Effector CD8-positive, alpha-beta T cell (primary cell): ENCODE measurements at regions not wholly inside any gene's neighbourhood (a gene's known extent, or its start where the extent isn't known, plus 50 kb on each side); places are given as distances from the start of the nearest gene placed in this dataset.

Experiments used
- DNase-seq: peaks from one replicate; lab custom pipeline; 2025; lab: John Stamatoyannopoulos, UW

GRCh38 chr2:123095219-123095835 lies 929.8 kb upstream of the CNTNAP5 start:
- no peak for DNase-seq

- DNase-seq = no peak
These were observed 926.5 kb upstream of the CNTNAP5 start for GRCh38 chr2:123098619-123099018.

- no peak for DNase-seq
These were observed 923.7 kb upstream of the CNTNAP5 start for GRCh38 chr2:123101434-123101833.

- no peak for DNase-seq
These were observed 921.2 kb upstream of the CNTNAP5 start for GRCh38 chr2:123103902-123104301.

- DNase-seq = no peak
These were observed 908.5 kb upstream of the CNTNAP5 start for GRCh38 chr2:123116595-123116994.

GRCh38 chr2:123127236-123127635 lies 897.9 kb upstream of the CNTNAP5 start:
- no peak for DNase-seq

GRCh38 chr2:123128951-123129350 lies 896.1 kb upstream of the CNTNAP5 start:
- DNase-seq = no peak

GRCh38 chr2:123136419-123136818 lies 888.7 kb upstream of the CNTNAP5 start:
- no peak for DNase-seq

GRCh38 chr2:123144082-123144481 lies 881.0 kb upstream of the CNTNAP5 start:
- no peak for DNase-seq

GRCh38 chr2:123153041-123153440 lies 872.0 kb upstream of the CNTNAP5 start:
- no peak for DNase-seq

- DNase-seq = no peak
These were observed 870.9 kb upstream of the CNTNAP5 start for GRCh38 chr2:123154195-123154594.

- no peak for DNase-seq
These were observed 868.1 kb upstream of the CNTNAP5 start for GRCh38 chr2:123157016-123157415.

GRCh38 chr2:123162400-123163016 lies 862.6 kb upstream of the CNTNAP5 start:
- DNase-seq = no peak

- DNase-seq = no peak
These were observed 861.7 kb upstream of the CNTNAP5 start for GRCh38 chr2:123163398-123163797.

GRCh38 chr2:123164216-123164615 lies 860.9 kb upstream of the CNTNAP5 start:
- DNase-seq = no peak

- DNase-seq = no peak
These were observed 859.5 kb upstream of the CNTNAP5 start for GRCh38 chr2:123165616-123166015.

- DNase-seq = no peak
These were observed 845.6 kb upstream of the CNTNAP5 start for GRCh38 chr2:123179526-123179925.

GRCh38 chr2:123195957-123196356 lies 829.1 kb upstream of the CNTNAP5 start:
- no peak for DNase-seq

- DNase-seq = no peak
These were observed 825.1 kb upstream of the CNTNAP5 start for GRCh38 chr2:123200035-123200434.

GRCh38 chr2:123207245-123207644 lies 817.8 kb upstream of the CNTNAP5 start:
- DNase-seq = no peak

GRCh38 chr2:123209202-123209601 lies 815.9 kb upstream of the CNTNAP5 start:
- DNase-seq = no peak

- DNase-seq = no peak
These were observed 813.9 kb upstream of the CNTNAP5 start for GRCh38 chr2:123211181-123211580.

- DNase-seq = no peak
These were observed 779.9 kb upstream of the CNTNAP5 start for GRCh38 chr2:123245156-123245555.
